Mucosa of rectum (tissue), 2 donors: ENCODE measurements at regions not wholly inside any gene's neighbourhood (a gene's known extent, or its start where the extent isn't known, plus 50 kb on each side); places are given as distances from the start of the nearest gene placed in this dataset.

ENCODE experiments used
- H3K27ac ChIP-seq, 2 donors: one replicate each; pipeline ENCODE4 v1.7.0; 2013; ENCODE audit warnings: inconsistent platforms in 2 of 2, low read depth in 2 of 2, low read length in 2 of 2
- H3K27me3 ChIP-seq, 2 donors: one replicate each; pipeline ENCODE4 v1.7.0; 2013; ENCODE audit warnings: low read length in 2 of 2; ENCODE audit not compliant: control insufficient read depth in 2 of 2, insufficient read depth in 2 of 2
- H3K36me3 ChIP-seq, 2 donors: one replicate each; pipeline ENCODE4 v1.7.0; 2013; ENCODE audit warnings: low read length in 2 of 2; ENCODE audit not compliant: control insufficient read depth in 2 of 2, insufficient read depth in 2 of 2
- H3K4me1 ChIP-seq, 2 donors: one replicate each; pipeline ENCODE4 v1.7.0; 2013; ENCODE audit warnings: low read length in 2 of 2, mild to moderate bottlenecking in 1 of 2; ENCODE audit not compliant: control insufficient read depth in 2 of 2, insufficient read depth in 2 of 2
- H3K4me3 ChIP-seq, 2 donors: one replicate each; pipeline ENCODE4 v1.7.0; 2013; ENCODE audit warnings: low read length in 2 of 2
- H3K9ac ChIP-seq, 2 donors: one replicate each; pipeline ENCODE4 v1.7.0; 2013; ENCODE audit warnings: low read length in 2 of 2, low read depth in 1 of 2, mild to moderate bottlenecking in 1 of 2
- H3K9me3 ChIP-seq, 2 donors: one replicate each; pipeline ENCODE4 v1.7.0; 2013; ENCODE audit warnings: low read length in 2 of 2; ENCODE audit not compliant: control insufficient read depth in 2 of 2
- donor health status: healthy.
- donor health status: Normal muscosa, but diverticular disease.

DNA sequence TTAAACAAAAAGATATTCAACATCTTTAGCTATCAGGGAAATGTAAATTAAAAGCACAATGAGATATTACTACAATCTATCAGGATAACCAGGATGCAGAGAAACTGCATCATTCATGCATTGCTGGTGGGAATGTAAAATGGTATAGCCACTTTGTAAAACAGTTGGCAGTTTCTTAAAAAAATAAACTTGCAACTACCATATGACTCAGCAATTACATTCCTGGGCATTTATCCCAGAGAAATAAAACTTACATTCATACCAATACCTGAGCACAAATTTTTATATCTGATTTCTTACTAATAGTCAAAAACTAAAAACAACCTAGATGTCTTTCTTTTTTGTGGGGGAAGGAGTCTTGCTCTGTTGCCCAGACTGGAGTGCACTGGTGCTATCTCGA lies 190.3 kb upstream of the TAB2 start:
- no peaks in the 10 kb centered on the region for H3K9me3 ChIP-seq
- H3K36me3 ChIP-seq, result no peaks in the 10 kb centered on the region
- no peak overlapping the region for H3K27ac ChIP-seq
- H3K4me3 ChIP-seq, result no peak overlapping the region
- H3K9ac ChIP-seq, result no peak overlapping the region
- H3K4me1 ChIP-seq, result peaks cover 0 to under 1% of the 10 kb centered on the region in 2 donors
- no peaks in the 10 kb centered on the region for H3K27me3 ChIP-seq

DNA sequence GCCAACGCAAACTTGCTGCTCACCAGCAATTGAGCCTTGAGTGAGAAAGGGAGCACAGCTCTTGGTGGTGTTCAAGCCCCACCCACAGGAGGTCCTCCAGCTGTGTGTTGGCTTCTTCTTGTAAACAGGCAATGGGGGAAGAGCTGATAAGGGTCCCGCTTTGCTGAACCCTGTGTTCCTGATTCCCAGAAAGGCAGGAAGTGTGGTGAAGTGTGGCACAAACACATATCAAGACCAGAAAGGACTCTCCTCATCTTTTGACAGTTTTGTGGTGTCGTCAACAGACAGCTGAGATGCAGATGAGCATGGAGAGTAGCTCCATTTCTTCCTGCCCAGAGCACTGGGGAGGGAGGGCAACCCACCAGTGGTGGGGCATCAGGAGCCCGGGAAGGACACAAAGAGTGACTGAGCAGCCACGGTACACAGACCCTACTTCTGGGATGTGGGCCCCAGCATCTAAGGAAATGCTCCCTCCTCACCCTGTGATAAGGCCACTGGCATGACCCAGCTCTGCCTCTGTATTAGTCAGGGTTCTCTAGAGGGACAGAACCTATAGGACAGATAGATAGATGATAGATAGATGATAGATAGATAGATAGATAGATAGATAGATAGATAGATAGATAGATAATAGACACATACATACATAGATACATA lies 188.9 kb upstream of the TAB2 start:
- Histone ChIP-seq H3K27ac (no peak overlapping the region), H3K36me3 (no peaks in the 10 kb centered on the region), H3K9me3 (no peaks in the 10 kb centered on the region), H3K4me3 (no peak overlapping the region), H3K4me1 (peaks cover 0 to 5% of the 10 kb centered on the region in 2 donors), H3K9ac (no peak overlapping the region), H3K27me3 (no peaks in the 10 kb centered on the region)

DNA sequence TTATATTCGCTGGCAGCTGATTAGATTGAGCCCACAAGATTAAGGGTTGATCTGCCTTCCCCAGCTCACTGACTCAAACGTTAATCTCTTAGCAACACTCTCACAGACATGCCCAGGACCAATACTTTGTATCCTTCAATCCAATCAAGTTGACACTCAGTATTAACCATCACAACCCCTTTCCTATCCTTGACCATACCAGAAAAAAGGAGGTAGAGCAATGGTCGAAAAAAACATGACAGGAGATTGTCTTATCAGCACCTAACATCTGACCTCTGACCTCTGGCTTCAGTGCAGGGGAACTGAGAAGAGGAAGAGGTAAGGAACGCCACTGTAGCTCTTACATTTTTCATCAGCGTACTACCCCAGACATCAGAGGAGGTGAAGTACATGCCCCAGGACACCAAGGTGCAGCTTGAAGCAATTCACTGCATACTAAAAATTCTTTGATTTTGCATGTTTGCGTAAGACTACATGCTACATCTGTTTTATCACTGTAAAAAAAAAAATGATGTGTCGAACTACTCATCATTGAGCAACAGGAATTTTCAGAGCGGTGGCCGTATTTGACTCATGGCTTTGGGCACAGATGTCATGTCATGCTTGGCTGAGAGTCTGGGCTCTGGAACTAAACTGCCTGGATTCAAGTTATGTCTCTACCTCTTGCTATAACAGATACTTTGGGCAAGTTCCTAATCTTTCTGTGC lies 188.0 kb upstream of the TAB2 start:
- no peaks in the 10 kb centered on the region for H3K36me3 ChIP-seq
- no peaks in the 10 kb centered on the region for H3K27me3 ChIP-seq
- H3K9ac ChIP-seq, result no peak overlapping the region
- peaks cover 0 to 5% of the 10 kb centered on the region in 2 donors for H3K4me1 ChIP-seq
- no peaks in the 10 kb centered on the region for H3K9me3 ChIP-seq
- no peak overlapping the region for H3K4me3 ChIP-seq
- H3K27ac ChIP-seq, result no peak overlapping the region

DNA sequence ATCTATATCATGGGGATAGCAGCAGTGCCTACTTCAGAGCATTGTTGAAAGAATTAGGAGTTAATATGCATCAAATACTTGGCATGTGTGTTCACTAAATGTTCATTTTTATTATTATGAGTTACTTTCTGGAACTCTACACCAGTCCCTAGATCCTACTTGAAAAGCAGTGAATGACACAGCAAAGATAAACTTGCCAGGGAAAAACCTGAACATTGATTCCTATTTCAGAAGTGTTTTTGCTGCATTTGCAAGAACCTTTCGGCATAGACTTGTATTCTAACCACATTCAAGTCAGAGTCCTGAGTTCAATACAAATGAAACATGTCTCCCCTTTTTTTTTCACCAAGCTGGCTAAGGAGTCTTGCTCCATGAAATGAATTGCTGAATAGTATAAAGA lies 187.4 kb upstream of the TAB2 start:
- Histone ChIP-seq H3K4me3 (no peak overlapping the region), H3K27ac (no peak overlapping the region)

DNA sequence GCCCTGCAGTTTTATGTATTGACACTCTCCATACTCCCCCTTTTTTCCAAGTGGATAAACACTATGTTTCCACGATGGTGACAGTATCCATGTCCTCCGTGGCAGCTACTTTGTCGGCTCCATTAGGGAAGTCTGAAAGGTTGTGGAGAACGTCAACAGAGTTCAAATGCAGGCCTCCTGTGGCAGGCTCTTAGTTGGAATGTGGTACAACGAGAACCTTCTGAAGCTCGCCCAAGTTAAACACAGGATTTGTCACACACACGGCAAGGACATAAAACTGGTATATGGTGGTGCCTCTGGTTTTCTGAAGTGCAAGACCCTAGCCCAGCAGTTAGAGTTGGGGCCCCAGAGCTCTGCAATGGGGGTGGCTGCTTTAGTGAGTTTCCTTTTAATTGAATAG lies 187.0 kb upstream of the TAB2 start:
- Histone ChIP-seq H3K9ac (no peak overlapping the region), H3K27me3 (no peaks in the 10 kb centered on the region), H3K4me1 (peaks cover 0 to 5% of the 10 kb centered on the region in 2 donors), H3K4me3 (no peak overlapping the region), H3K9me3 (no peaks in the 10 kb centered on the region), H3K36me3 (no peaks in the 10 kb centered on the region), H3K27ac (no peak overlapping the region)

More for the DNA sequence above, 187.4 kb upstream of the TAB2 start:
- H3K27me3 ChIP-seq, result no peaks in the 10 kb centered on the region
- H3K9me3 ChIP-seq, result no peaks in the 10 kb centered on the region
- H3K9ac ChIP-seq, result no peak overlapping the region
- H3K4me1 ChIP-seq, result peaks cover 0 to 5% of the 10 kb centered on the region in 2 donors
- no peaks in the 10 kb centered on the region for H3K36me3 ChIP-seq

DNA sequence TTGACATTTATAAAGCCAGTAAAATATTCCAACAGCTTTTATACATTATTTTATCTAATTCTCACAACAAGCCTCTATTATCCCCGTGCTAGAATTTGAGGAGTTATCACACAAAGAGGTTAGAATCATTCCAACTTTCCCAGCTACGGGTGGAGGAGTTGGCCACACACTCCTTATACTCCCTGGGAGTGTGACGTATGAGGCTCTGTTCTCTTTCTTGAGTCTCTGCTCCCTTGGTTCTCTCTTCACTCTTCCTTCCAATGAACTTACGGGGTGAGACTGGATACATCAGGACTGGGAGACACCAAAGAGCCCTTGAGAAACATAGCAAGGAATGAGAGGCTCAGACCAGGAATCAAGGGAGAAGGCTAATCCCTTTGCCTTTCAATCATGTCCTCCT lies 185.6 kb upstream of the TAB2 start:
- H3K9me3 ChIP-seq, result no peaks in the 10 kb centered on the region
- H3K9ac ChIP-seq, result no peak overlapping the region
- no peak overlapping the region for H3K4me3 ChIP-seq
- peaks cover 0 to 5% of the 10 kb centered on the region in 2 donors for H3K4me1 ChIP-seq
- no peaks in the 10 kb centered on the region for H3K27me3 ChIP-seq
- no peaks in the 10 kb centered on the region for H3K36me3 ChIP-seq
- no peak overlapping the region for H3K27ac ChIP-seq

DNA sequence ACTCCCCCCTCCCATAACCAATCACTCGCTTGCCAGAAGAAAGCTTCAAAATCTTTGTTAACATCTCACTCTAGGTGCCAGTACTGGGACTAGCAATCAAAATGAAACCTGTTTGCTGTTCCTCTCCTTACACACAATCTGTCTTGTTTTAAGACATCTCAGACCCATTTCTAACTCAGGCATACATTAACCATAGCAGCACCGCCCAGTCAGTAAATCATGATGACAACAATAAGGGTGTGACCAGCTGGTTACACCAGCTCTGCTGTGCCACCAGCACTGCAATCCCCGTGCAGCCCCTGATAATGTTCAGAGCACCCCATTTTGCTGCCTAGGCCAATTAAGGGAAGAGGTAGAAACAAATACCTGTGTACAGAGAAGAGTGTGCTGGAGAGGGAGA lies 185.2 kb upstream of the TAB2 start:
- no peak overlapping the region for H3K27ac ChIP-seq

DNA sequence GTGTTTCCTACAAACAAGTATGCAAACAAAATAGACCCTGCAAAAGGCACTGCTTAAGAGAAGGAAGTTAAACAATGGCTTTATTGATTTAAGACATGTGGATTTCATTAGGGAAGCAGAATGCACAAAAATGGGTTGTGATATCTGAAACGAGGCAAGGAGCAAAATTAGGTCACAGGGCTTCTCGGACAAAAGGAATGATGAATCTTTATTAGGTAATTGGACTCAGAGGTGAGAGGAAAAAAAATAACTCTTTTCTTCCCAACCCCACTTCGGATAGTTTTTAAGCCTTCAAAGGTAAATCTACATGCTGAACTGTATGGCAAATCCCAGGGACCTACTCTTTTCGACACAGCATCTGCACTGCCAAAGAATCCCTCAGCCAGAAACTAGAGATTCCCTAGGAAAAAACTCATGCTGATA lies 183.0 kb upstream of the TAB2 start:
- H3K9me3 ChIP-seq, result no peaks in the 10 kb centered on the region
- H3K4me3 ChIP-seq, result no peak overlapping the region
- peaks cover 0 to 5% of the 10 kb centered on the region in 2 donors for H3K4me1 ChIP-seq
- no peak overlapping the region for H3K9ac ChIP-seq
- H3K27ac ChIP-seq, result no peak overlapping the region
- H3K36me3 ChIP-seq, result no peaks in the 10 kb centered on the region
- H3K27me3 ChIP-seq, result no peaks in the 10 kb centered on the region

More for the DNA sequence above, 185.2 kb upstream of the TAB2 start:
- Histone ChIP-seq H3K4me3 (no peak overlapping the region), H3K4me1 (peaks cover 0 to 5% of the 10 kb centered on the region in 2 donors), H3K9me3 (no peaks in the 10 kb centered on the region), H3K36me3 (no peaks in the 10 kb centered on the region), H3K9ac (no peak overlapping the region), H3K27me3 (no peaks in the 10 kb centered on the region)

DNA sequence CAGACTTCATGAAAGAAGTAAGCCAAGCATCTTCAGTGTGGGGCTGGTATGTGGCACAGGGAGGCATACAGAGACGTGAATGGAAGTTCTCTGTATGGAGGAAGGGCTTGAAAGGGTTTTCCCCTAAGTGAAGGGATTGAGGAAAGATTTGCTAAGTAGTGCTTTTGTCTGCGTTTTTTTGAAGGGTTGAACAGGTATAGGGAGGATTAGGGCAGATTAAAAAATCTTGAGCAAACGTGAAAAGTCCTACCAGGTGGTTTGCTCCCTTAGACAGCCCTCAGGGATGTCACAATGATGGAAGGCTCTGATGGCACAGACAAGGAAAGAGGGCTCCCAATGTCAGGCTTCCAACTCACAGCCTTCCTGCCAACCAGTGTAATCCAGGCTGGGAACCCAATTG lies 181.7 kb upstream of the TAB2 start:
- no peak overlapping the region for H3K4me3 ChIP-seq
- no peaks in the 10 kb centered on the region for H3K36me3 ChIP-seq
- peaks cover 0 to 5% of the 10 kb centered on the region in 2 donors for H3K4me1 ChIP-seq
- no peak overlapping the region for H3K9ac ChIP-seq
- H3K27me3 ChIP-seq, result no peaks in the 10 kb centered on the region
- no peak overlapping the region for H3K27ac ChIP-seq
- no peaks in the 10 kb centered on the region for H3K9me3 ChIP-seq

DNA sequence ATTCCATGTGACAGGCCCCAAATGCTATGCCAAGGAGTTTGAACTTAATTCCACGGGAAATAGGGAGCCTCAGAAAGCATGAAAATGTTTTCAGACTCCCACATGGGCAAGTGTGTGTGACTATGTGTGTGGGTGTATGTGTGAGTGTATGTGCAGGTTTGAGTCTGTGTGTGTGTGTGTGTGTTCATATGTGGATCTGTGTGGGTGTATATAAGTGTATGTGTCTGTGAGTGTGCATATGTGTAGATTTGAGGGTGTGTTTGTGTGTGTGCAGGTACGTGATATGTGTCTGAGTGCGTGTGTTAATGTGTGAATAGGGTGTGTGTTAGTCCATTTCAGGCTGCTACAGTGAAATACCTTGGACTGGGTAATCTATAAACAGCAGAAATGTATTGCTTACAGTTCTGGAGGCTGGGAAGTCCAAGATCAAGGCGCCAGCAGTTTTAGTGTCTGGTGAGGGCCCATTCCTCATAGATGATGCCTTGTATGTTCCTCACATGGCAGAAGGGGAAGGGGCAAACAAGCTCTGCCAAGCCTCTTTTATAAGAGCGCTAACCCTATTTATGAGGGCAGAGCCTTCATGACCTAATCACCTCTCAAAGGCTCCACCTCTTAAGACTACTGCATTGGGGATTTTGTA lies 181.1 kb upstream of the TAB2 start:
- Histone ChIP-seq H3K27ac (no peak overlapping the region), H3K27me3 (no peaks in the 10 kb centered on the region), H3K4me1 (peaks cover 0 to 5% of the 10 kb centered on the region in 2 donors), H3K9me3 (no peaks in the 10 kb centered on the region), H3K4me3 (no peak overlapping the region), H3K36me3 (no peaks in the 10 kb centered on the region), H3K9ac (no peak overlapping the region)
